GM12878 (cell line): ENCODE measurements at regions not wholly inside any gene's neighbourhood (a gene's known extent, or its start where the extent isn't known, plus 50 kb on each side); places are given as distances from the start of the nearest gene placed in this dataset.

Experiments
- ATAC-seq: fragments of 200-7000 bp; cut with Tn5 transposase; 3 replicates; pipeline ENCODE4 v1.9.1; 2020; ENCODE audit warnings: mild to moderate bottlenecking, moderate library complexity
- BruUV-seq: library from RNA; stranded (reverse); fragments of 400-500 nt; replicated peaks from 2 replicates; lab custom pipeline; 2021; lab: Mats Ljungman, UMichigan
- CTCF ChIA-PET: fragments of 300-600 bp; sonication (Branson Sonifier 250); formaldehyde crosslinking; extraction: SDS; loops from one replicate; lab custom pipeline; 2021; ENCODE audit warnings: inconsistent platforms; lab: Yijun Ruan, JAX
- POLR2A ChIA-PET: fragments of 350-600 bp; formaldehyde crosslinking; extraction: SDS; loops from one replicate; lab custom pipeline; 2021; ENCODE audit warnings: inconsistent platforms; lab: Charles Lee
- RAD21 ChIA-PET: fragments of 300-600 bp; sonication (Branson Sonifier 250); formaldehyde crosslinking; loops from one replicate; lab custom pipeline; 2023; ENCODE audit warnings: antibody characterized with exemption; ENCODE audit not compliant: unreplicated experiment; lab: Charles Lee
- SMC1A ChIA-PET: fragments of 300-600 bp; sonication (Branson Sonifier 250); formaldehyde crosslinking; loops from one replicate; lab custom pipeline; 2023; ENCODE audit not compliant: unreplicated experiment, uncharacterized antibody; lab: Charles Lee
- DNase-seq: peaks from one replicate; pipeline ENCODE4 v3.0.0-alpha.2; 2011; ENCODE audit warnings: low read depth, low spot score
- FAIRE-seq: peaks from 3 replicates; lab custom pipeline; 2011; peaks lifted over from hg19 to GRCh38; lab: Jason Lieb, UNC
- H2AFZ ChIP-seq: 2 replicates; pipeline ENCODE4 v1.6.0; 2011; ENCODE audit warnings: low read depth, low read length, control low read depth; ENCODE audit not compliant: control insufficient read depth
- H3K27ac ChIP-seq: 2 replicates; pipeline ENCODE4 v1.5.1; 2011; ENCODE audit warnings: control low read depth; ENCODE audit not compliant: control insufficient read depth, insufficient read depth
- H3K27me3 ChIP-seq, 2 experiments: replicated peaks in 1 of 2; 2 replicates each; pipeline versions ENCODE4 v1.6.0 to v1.6.1; 2011; ENCODE audit warnings: low read length in 1 of 2; ENCODE audit not compliant: control insufficient read depth in 2 of 2, insufficient read depth in 2 of 2
- H3K36me3 ChIP-seq, 2 experiments: 2 replicates each; pipeline ENCODE4 v1.5.1; 2011; ENCODE audit warnings: low read length in 1 of 2; ENCODE audit not compliant: control insufficient read depth in 2 of 2, insufficient read depth in 2 of 2
- H3K4me1 ChIP-seq: 2 replicates; pipeline ENCODE4 v1.6.1; 2011; ENCODE audit warnings: mild to moderate bottlenecking, low read length, moderate library complexity, mixed read lengths; ENCODE audit not compliant: control insufficient read depth, insufficient read depth
- H3K4me2 ChIP-seq: 2 replicates; pipeline ENCODE4 v1.6.0; 2011; ENCODE audit warnings: control low read depth; ENCODE audit not compliant: control insufficient read depth, insufficient read depth
- H3K4me3 ChIP-seq: fragments of 200-600 bp; sonication (generic); 2 replicates; pipeline ENCODE4 v1.5.1; 2016
- H3K79me2 ChIP-seq: 2 replicates; pipeline ENCODE4 v1.6.0; 2011; ENCODE audit warnings: low read length; ENCODE audit not compliant: control insufficient read depth, insufficient read depth
- H3K9ac ChIP-seq: 2 replicates; pipeline ENCODE4 v1.8.0; 2011; ENCODE audit warnings: low read length, control low read depth, mixed read lengths; ENCODE audit not compliant: control insufficient read depth, insufficient read depth
- H3K9me3 ChIP-seq: replicated peaks from 3 replicates; pipeline ENCODE4 v1.5.1; 2011; ENCODE audit warnings: mild to moderate bottlenecking, low read length; ENCODE audit not compliant: control insufficient read depth, insufficient read depth
- H4K20me1 ChIP-seq: 2 replicates; pipeline ENCODE4 v1.6.0; 2011; ENCODE audit not compliant: control insufficient read depth, insufficient read depth
- CBFB ChIP-seq: IDR thresholded peaks from 2 replicates; pipeline ENCODE4 v1.6.1; 2016; ENCODE audit warnings: antibody characterized with exemption, low read depth
- CHD1 ChIP-seq: IDR thresholded peaks from 2 replicates; pipeline ENCODE4 v1.6.1; 2012; ENCODE audit warnings: low read depth, low read length, improper control_type of control experiment
- ETV6 ChIP-seq, 2 experiments: fragments of 450-650 bp in 1 of 2; IDR thresholded peaks in 1 of 2; conservative IDR thresholded peaks in 1 of 2; 2 replicates each; pipeline ENCODE4 v1.6.1; 2014; ENCODE audit warnings: antibody characterized with exemption in 1 of 2, borderline replicate concordance in 1 of 2, low read depth in 1 of 2, mild to moderate bottlenecking in 1 of 2, moderate library complexity in 1 of 2
- HDAC6 ChIP-seq: fragments of 200-600 bp; sonication (generic); IDR thresholded peaks from one replicate; pipeline ENCODE4 v1.8.0; 2017; ENCODE audit warnings: antibody characterized with exemption; ENCODE audit not compliant: unreplicated experiment
- IKZF2 ChIP-seq, 2 experiments: fragments of 450-650 bp; IDR thresholded peaks; 2 replicates each; pipeline ENCODE4 v1.6.1; 2017; ENCODE audit warnings: mild to moderate bottlenecking in 2 of 2, moderate library complexity in 2 of 2
- IRF4 ChIP-seq: IDR thresholded peaks from 2 replicates; pipeline ENCODE4 v1.6.1; 2011; ENCODE audit warnings: low read depth, low read length
- KAT2A ChIP-seq: conservative IDR thresholded peaks from 2 replicates; pipeline ENCODE4 v1.6.1; 2011; ENCODE audit warnings: low read depth, low read length; ENCODE audit not compliant: control insufficient read depth
- LARP7 ChIP-seq: fragments of 450-650 bp; IDR thresholded peaks from 2 replicates; pipeline ENCODE4 v1.6.1; 2017; ENCODE audit warnings: mild to moderate bottlenecking
- MEF2A ChIP-seq: IDR thresholded peaks from 2 replicates; pipeline ENCODE4 v1.6.1; 2011; ENCODE audit warnings: low read depth, mild to moderate bottlenecking, low read length, moderate library complexity; ENCODE audit not compliant: insufficient read depth
- MEF2B ChIP-seq: fragments of 450-650 bp; IDR thresholded peaks from 2 replicates; pipeline ENCODE4 v1.6.1; 2018; ENCODE audit warnings: mild to moderate bottlenecking, moderate library complexity; ENCODE audit not compliant: partially characterized antibody, poor library complexity, severe bottlenecking
- NBN ChIP-seq: fragments of 450-650 bp; IDR thresholded peaks from 2 replicates; pipeline ENCODE4 v1.6.1; 2016
- NR2C2 ChIP-seq: IDR thresholded peaks from 2 replicates; pipeline ENCODE4 v1.6.1; 2011; ENCODE audit warnings: borderline replicate concordance, low read depth; ENCODE audit not compliant: control insufficient read depth, insufficient read length
- WGBS: methylation state at CpG from one replicate; pipeline ENCODE4 v1.1.6; 2016; ENCODE audit warnings: low lambda C conversion rate; ENCODE audit not compliant: insufficient replicate concordance, insufficient coverage; ENCODE audit errors: missing lambda C conversion rate; 5-methylcytosine and 5-hydroxymethylcytosine counted together
- in situ Hi-C: fragments of 300-500 bp; cut with MboI; formaldehyde crosslinking; loops from 9 replicates; pipeline ENCODE4 v1.14.3; 2018; ENCODE audit warnings: mixed read lengths
- intact Hi-C: fragments of 100-400 bp; cut with micrococcal nuclease; formaldehyde crosslinking; loops from one replicate; pipeline ENCODE4 v1.14.2; 2022; ENCODE audit not compliant: unreplicated experiment
- TF ChIP-seq, protein P1 (sequence below): fragments of 450-650 bp; IDR thresholded peaks from 2 replicates; pipeline ENCODE4 v1.6.1; 2017; ENCODE audit warnings: borderline replicate concordance
- TF ChIP-seq, protein P2 (sequence below): fragments of 450-650 bp; IDR thresholded peaks from 2 replicates; pipeline ENCODE4 v1.6.1; 2018; ENCODE audit warnings: borderline replicate concordance, mild to moderate bottlenecking; ENCODE audit not compliant: partially characterized antibody
- TF ChIP-seq, protein P3 (sequence below): IDR thresholded peaks from 2 replicates; pipeline ENCODE4 v1.6.1; 2012; ENCODE audit warnings: low read length, inconsistent platforms
- TF ChIP-seq, protein P4 (sequence below): fragments of 150-350 bp; IDR thresholded peaks from 2 replicates; pipeline ENCODE4 v1.6.1; 2016; ENCODE audit warnings: low read depth, low read length

DNA sequence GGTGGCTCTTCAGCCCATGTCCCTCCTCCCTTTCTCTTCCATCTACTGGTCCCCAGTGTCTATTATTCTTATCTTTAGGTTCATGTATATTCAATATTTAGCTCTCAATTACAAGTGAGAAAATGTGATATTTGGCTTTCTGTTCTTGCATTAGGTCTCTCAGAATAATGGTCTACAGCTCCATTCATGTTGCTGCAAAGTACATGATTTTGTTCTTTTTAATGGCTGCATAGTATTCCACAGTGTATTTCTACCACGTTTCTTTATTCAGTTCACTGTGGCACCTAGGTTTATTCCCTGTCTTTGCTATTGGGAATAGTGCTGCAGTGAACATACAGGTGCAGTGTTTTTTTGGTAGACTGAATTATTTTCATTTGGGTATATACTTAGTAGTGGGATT, 1308.8 kb downstream of the EFNA5 start (continued):
- no peak for TF ChIP-seq NBN
- TF ChIP-seq KAT2A: no peak

DNA sequence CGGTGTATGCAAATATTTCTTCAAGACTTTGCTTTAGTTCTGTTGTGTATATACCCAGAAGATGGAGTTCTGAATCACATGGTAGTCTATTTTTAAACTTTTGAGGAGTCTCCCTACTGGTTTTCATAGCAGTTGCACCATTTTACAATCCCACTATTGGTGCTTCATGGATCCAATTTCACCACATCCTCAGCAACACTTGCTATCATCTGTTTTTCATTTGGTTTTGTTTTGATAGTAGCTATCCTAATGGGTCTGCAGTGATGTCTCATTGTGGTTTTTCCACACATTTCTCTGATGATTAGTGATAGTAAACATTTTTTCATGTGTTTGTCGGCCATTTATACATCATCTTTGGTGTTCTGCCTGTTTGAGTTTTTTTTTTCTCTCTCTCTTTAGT, 1339.3 kb downstream of the EFNA5 start:
- DNase-seq (no peak), ATAC-seq (no peak), FAIRE-seq (no peak)
- in situ Hi-C loops: no loop called here
- BruUV-seq: no TSS peak
- Histone ChIP-seq H2AFZ (no peak overlapping the region), H4K20me1 (no peaks in the 10 kb centered on the region), H3K9ac (no peak overlapping the region), H3K4me2 (no peak overlapping the region), H3K27ac (no peak overlapping the region), H3K27me3 (no peaks in the 10 kb centered on the region), H3K79me2 (no peaks in the 10 kb centered on the region), H3K9me3 (no peaks in the 10 kb centered on the region), H3K4me1 (no peaks in the 10 kb centered on the region), H3K4me3 (no peak overlapping the region), H3K36me3 (no peaks in the 10 kb centered on the region)
- RAD21 ChIA-PET: no interaction called here
- intact Hi-C loops: no loop called here
- SMC1A ChIA-PET: no interaction called here
- POLR2A ChIA-PET: no interaction called here
- WGBS: 10% methylated on average over 2 of the region's 2 CpGs
- CTCF ChIA-PET: no interaction called here
- no peak for TF ChIP-seq ETV6 (conservative IDR thresholded peaks at IDR 0.05 in 1 of 2, IDR thresholded peaks at IDR 0.05 in 1 of 2; ENCODE audit: borderline replicate concordance in 1 of 2, low read depth in 1 of 2)
- no peak for TF ChIP-seq HDAC6
- no peak for TF ChIP-seq LARP7
- no peak for TF ChIP-seq IKZF2 (IDR thresholded peaks at IDR 0.05)
- TF ChIP-seq MEF2B: no peak
- no peak for TF ChIP-seq CBFB
- no peak for TF ChIP-seq MEF2A
- TF ChIP-seq, protein P1, sequence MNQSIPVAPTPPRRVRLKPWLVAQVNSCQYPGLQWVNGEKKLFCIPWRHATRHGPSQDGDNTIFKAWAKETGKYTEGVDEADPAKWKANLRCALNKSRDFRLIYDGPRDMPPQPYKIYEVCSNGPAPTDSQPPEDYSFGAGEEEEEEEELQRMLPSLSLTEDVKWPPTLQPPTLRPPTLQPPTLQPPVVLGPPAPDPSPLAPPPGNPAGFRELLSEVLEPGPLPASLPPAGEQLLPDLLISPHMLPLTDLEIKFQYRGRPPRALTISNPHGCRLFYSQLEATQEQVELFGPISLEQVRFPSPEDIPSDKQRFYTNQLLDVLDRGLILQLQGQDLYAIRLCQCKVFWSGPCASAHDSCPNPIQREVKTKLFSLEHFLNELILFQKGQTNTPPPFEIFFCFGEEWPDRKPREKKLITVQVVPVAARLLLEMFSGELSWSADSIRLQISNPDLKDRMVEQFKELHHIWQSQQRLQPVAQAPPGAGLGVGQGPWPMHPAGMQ: no peak
- TF ChIP-seq IRF4: no peak
- no peak for TF ChIP-seq NR2C2
- TF ChIP-seq, protein P2, sequence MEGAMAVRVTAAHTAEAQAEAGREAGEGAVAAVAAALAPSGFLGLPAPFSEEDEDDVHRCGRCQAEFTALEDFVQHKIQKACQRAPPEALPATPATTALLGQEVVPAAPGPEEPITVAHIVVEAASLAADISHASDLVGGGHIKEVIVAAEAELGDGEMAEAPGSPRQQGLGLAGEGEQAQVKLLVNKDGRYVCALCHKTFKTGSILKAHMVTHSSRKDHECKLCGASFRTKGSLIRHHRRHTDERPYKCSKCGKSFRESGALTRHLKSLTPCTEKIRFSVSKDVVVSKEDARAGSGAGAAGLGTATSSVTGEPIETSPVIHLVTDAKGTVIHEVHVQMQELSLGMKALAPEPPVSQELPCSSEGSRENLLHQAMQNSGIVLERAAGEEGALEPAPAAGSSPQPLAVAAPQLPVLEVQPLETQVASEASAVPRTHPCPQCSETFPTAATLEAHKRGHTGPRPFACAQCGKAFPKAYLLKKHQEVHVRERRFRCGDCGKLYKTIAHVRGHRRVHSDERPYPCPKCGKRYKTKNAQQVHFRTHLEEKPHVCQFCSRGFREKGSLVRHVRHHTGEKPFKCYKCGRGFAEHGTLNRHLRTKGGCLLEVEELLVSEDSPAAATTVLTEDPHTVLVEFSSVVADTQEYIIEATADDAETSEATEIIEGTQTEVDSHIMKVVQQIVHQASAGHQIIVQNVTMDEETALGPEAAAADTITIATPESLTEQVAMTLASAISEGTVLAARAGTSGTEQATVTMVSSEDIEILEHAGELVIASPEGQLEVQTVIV: no peak
- TF ChIP-seq, protein P3, sequence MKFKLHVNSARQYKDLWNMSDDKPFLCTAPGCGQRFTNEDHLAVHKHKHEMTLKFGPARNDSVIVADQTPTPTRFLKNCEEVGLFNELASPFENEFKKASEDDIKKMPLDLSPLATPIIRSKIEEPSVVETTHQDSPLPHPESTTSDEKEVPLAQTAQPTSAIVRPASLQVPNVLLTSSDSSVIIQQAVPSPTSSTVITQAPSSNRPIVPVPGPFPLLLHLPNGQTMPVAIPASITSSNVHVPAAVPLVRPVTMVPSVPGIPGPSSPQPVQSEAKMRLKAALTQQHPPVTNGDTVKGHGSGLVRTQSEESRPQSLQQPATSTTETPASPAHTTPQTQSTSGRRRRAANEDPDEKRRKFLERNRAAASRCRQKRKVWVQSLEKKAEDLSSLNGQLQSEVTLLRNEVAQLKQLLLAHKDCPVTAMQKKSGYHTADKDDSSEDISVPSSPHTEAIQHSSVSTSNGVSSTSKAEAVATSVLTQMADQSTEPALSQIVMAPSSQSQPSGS: no peak
- TF ChIP-seq, protein P4, sequence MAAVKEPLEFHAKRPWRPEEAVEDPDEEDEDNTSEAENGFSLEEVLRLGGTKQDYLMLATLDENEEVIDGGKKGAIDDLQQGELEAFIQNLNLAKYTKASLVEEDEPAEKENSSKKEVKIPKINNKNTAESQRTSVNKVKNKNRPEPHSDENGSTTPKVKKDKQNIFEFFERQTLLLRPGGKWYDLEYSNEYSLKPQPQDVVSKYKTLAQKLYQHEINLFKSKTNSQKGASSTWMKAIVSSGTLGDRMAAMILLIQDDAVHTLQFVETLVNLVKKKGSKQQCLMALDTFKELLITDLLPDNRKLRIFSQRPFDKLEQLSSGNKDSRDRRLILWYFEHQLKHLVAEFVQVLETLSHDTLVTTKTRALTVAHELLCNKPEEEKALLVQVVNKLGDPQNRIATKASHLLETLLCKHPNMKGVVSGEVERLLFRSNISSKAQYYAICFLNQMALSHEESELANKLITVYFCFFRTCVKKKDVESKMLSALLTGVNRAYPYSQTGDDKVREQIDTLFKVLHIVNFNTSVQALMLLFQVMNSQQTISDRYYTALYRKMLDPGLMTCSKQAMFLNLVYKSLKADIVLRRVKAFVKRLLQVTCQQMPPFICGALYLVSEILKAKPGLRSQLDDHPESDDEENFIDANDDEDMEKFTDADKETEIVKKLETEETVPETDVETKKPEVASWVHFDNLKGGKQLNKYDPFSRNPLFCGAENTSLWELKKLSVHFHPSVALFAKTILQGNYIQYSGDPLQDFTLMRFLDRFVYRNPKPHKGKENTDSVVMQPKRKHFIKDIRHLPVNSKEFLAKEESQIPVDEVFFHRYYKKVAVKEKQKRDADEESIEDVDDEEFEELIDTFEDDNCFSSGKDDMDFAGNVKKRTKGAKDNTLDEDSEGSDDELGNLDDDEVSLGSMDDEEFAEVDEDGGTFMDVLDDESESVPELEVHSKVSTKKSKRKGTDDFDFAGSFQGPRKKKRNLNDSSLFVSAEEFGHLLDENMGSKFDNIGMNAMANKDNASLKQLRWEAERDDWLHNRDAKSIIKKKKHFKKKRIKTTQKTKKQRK: no peak
- TF ChIP-seq CHD1: no peak
